Renal cortex interstitium (tissue), 11 donors: ENCODE measurements at regions not wholly inside any gene's neighbourhood (a gene's known extent, or its start where the extent isn't known, plus 50 kb on each side); places are given as distances from the start of the nearest gene placed in this dataset.
"Not testable (repeated sequence)": the region's sequence is repeated elsewhere in the genome, so short reads cannot be mapped to it uniquely, and the experiment has no call there.

Experiments
- DNase-seq, 11 donors: peaks; one replicate each; pipeline ENCODE4 v3.0.0-alpha.2; 2013; ENCODE audit warnings: low read depth in 9 of 11, low spot score in 4 of 11; ENCODE audit errors: extremely low read depth in 1 of 11

- no peak for DNase-seq
Measured at GRCh38 chr16:60279061-60279665, 1545.0 kb upstream of the GOT2 start.

- no peak for DNase-seq
Measured at GRCh38 chr16:60274431-60275019, 1540.4 kb upstream of the GOT2 start.

- no peak for DNase-seq
Measured at GRCh38 chr16:60271781-60272180, 1537.7 kb upstream of the GOT2 start.

GRCh38 chr16:60271025-60271771 lies 1537.1 kb upstream of the GOT2 start:
- no peak for DNase-seq

DNA sequence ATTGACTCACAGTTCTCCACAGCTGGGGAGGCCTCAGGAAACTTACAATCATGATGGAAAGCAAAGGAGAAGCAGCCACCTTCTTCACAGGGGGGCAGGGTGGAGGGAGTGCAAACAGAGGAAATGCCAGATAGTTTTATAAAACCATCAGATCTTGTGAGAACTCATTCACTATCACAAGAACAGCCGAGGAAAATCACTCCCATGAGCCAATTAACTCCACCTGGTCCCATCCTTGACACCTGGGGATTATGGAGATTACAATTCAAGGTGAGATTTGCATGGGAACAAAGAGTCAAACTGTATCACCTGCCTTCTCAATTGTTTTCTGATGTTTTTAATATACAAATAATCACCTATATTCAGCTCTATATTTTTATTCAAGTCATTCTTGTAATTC lies 1527.3 kb upstream of the GOT2 start:
- DNase-seq, result no peak

- no peak for DNase-seq
Measured at GRCh38 chr16:60259956-60260355, 1525.8 kb upstream of the GOT2 start.

DNA sequence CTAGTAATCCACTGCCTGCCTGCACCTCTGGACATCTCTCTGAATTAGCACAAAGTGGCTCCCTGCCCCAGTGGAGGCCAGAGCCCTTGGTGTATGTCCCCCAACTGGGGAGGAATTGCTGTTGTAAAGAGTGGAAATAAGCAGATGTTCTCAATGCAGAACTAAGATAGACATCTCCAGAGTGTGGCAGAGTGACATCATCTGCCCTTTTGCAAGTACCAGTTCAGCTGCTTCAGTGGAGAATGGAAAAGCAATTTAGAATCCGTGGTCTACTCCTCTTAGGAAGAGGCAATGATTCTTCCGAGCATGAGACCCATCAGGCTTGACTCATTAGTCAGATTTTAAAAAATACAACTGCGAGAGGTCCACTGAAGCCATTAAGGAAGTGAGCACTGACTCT lies 1512.0 kb upstream of the GOT2 start:
- no peak for DNase-seq

DNA sequence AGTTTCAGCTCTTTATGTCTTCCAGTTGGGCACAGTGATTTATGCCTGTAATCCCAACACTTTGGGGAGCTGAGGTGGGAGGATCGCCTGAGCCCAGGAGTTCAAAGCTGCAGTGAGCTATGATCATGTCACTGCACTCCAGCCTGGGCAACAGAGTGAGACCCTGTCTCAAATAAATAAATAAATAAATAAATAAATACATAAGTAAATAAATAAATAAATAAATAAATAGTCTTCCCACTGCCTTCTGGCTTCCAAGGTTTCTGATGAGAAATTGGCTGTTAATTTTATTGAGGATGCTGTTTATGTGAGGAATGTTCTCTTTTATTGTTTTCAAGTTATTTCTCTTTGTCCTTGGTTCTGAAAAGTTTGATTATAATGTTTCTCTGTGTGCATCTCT lies 1507.6 kb upstream of the GOT2 start:
- DNase-seq, result no peak

DNA sequence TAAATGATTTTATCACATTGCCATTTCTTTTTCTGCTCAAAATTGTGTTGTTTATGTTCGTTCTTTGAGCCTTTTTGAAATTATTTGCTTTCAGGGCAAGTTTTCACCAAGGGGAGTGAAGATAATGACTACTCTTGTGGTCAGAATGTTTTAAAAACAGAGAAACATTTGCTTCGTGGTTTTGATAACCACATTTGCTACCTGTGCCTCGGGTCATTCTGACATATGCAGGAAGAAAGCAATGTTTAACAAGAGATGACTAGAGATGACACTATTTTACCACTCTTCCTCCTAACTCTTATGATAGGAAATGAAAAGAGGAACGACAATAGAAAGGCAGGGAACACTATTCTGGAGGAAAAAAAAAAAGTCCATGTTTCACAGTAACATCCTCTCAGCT lies 1496.5 kb upstream of the GOT2 start:
- DNase-seq, result no peak

DNA sequence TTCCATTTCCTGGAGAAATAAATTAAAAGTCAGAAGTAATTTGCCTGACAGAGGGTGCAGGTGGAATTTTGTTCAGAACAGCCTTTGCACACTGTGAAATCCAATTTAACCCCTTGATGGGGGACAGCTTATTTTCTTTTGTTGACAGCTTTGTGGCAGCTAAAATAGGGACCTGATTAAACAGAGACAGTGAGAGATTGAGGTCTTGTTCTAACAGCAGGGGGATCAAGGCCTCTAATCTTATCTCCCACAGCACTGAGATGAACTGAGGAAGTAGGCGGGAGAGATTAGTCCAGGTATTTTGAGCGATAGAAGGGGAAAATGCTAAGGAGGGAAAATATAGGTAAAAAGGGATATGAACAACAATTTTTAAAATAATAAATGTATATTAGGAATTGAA lies 1491.4 kb upstream of the GOT2 start:
- no peak for DNase-seq

DNA sequence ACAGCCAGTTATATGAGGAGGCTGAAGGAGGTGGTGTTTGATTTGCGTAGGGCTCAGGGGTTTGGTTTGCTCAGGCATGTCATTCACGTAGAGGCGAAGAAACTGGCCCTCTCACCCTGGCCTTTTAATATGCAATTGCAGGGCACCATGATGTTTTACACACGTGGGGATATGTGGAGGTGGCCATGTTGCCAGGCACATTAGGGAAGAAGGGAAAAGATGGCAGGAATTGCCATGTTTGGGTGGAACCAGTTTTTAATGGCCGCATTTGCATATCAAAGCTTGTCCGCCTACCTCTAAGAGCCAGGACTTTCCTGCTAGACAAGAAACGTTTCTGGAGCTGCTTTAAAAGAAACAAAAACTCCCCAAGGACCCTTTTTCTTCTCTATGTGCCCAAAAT lies 1483.7 kb upstream of the GOT2 start:
- DNase-seq, result no peak

GRCh38 chr16:60214311-60214710 lies 1480.2 kb upstream of the GOT2 start:
- DNase-seq, result no peak

DNA sequence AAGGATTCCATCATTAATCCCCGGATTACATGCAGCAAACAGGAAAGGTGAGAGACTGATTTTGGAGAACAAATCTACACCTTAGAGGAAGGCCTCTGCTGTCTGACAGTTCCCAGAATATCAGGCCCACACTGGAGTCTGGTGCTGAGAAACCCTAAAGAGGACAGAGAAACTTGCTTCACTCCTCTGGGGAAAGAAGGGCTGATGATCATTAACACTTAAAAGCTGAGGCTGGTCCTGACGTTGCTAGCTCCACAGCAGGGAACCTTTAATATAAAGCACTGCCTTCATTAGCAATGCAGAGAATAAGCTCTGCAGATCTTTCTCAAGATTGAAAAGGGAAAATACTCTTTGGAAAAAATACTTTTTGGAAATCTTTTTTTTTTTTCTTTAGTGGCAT lies 1472.4 kb upstream of the GOT2 start:
- DNase-seq, result no peak

- no peak for DNase-seq
Measured at GRCh38 chr16:60204181-60204580, 1470.1 kb upstream of the GOT2 start.

- peak in 4 of 11 donors; percentile 1 to 7 (median 4) for DNase-seq
Measured at GRCh38 chr16:60203525-60204124, 1469.5 kb upstream of the GOT2 start.

DNA sequence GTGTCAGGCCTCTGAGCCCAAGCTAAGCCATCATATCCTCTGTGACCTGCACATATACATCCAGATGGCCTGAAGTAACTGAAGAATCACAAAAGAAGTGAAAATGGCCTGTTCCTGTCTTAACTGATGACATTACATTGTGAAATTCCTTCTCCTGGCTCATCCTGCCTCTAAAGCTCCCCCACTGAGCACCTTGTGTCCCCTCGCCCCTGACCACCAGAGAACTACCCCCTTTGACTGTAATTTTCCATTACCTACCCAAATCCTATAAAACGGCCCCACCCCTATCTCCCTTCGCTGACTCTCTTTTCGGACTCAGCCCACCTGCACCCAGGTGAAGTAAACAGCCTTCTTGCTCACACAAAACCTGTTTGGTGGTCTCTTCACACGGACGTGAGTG lies 1466.6 kb upstream of the GOT2 start:
- DNase-seq, result not testable (repeated sequence)

GRCh38 chr16:60200161-60200560 lies 1466.0 kb upstream of the GOT2 start:
- DNase-seq, result no peak

GRCh38 chr16:60199150-60199549 lies 1465.0 kb upstream of the GOT2 start:
- DNase-seq, result no peak

DNA sequence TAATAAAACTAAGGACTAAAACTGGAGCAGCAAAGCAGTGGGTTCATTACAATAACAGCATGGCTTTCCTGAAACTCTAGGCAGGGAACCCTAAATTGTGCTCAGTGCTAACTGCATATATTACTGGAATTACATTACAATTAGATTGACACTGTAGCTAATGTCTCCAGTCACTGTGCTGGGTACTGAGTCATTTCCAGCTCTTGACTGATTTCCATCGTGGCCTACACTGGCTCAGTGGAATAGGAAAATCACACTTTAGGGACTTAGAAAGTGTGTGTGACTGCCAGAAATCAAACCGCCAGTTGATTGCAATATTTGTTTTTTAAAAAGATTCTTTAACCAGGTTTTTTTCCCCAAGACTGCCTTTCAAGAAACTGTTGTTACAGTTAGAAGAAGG lies 1447.4 kb upstream of the GOT2 start:
- DNase-seq, result no peak

DNA sequence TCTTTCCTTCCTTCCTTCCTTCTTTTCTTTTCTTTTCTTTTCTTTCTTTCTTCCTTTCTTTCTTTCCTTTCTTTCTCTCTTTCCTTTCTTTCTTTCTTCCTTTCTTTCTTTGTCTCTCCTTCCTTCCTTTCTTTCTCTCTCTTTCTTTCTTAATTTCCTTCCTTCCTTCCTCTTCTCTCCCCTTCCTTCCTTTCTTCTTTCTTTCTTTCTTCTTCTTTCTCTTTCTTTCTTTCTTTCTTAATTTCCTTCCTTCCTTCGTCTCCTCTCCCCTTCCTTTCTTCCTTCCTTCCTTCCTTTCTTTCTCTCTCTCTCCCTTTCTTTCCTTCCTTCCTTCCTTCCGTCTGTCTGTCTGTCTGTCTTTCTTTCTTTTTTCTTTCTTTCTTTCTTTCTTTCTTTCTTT lies 1446.5 kb upstream of the GOT2 start:
- DNase-seq, result no peak
